Thyroid gland (tissue), 4 donors: ENCODE measurements at regions not wholly inside any gene's neighbourhood (a gene's known extent, or its start where the extent isn't known, plus 50 kb on each side); places are given as distances from the start of the nearest gene placed in this dataset.
"Not testable (repeated sequence)": the region's sequence is repeated elsewhere in the genome, so short reads cannot be mapped to it uniquely, and the experiment has no call there.

Experiments
- DNase-seq, 2 donors: peaks; one replicate each; pipeline ENCODE4 v3.0.0-alpha.2; 2019
- H3K27ac ChIP-seq, 3 donors: fragments of 200-600 bp; sonication (generic); 1 replicate in 2 of 3; 2 replicates in 1 of 3; pipeline ENCODE4 v1.5.1; 2016 to 2019; ENCODE audit warnings: mild to moderate bottlenecking in 1 of 3, moderate library complexity in 1 of 3
- H3K27me3 ChIP-seq: fragments of 200-600 bp; sonication (generic); one replicate; pipeline ENCODE4 v1.5.1; 2019
- H3K36me3 ChIP-seq, 2 donors: fragments of 200-600 bp; sonication (generic); one replicate each; pipeline ENCODE4 v1.5.1; 2016 to 2019
- H3K4me1 ChIP-seq, 2 donors: fragments of 200-600 bp; sonication (generic); one replicate each; pipeline ENCODE4 v1.5.1; 2017 to 2019
- H3K4me3 ChIP-seq, 3 donors: fragments of 200-600 bp; sonication (generic); replicated peaks in 1 of 3; 1 replicate in 2 of 3; 2 replicates in 1 of 3; pipeline ENCODE4 v1.5.1; 2016; ENCODE audit warnings: mild to moderate bottlenecking in 1 of 3
- H3K9me3 ChIP-seq: fragments of 200-600 bp; sonication (generic); one replicate; pipeline ENCODE4 v1.5.1; 2017
- WGBS, 2 donors: methylation state at CpG; one replicate each; pipeline ENCODE4 v1.1.5; 2017; 5-methylcytosine and 5-hydroxymethylcytosine counted together
- intact Hi-C: fragments of 100-400 bp; cut with DNase I; formaldehyde crosslinking; loops from one replicate; pipeline ENCODE4 v1.15.1; 2023

GRCh38 chr1:143799568-143800187 lies 172.1 kb downstream of the FAM72C start:
- no CpG with 5 or more reads among the region's 22 CpGs for WGBS, 2 donors
- H3K27me3 ChIP-seq, H3K9me3 ChIP-seq, intact Hi-C loops, H3K27ac ChIP-seq, H3K36me3 ChIP-seq, H3K4me3 ChIP-seq, DNase-seq, H3K4me1 ChIP-seq: not testable (repeated sequence)

GRCh38 chr1:143796369-143796768 lies 175.4 kb downstream of the FAM72C start:
- DNase-seq, H3K36me3 ChIP-seq, H3K27ac ChIP-seq, H3K9me3 ChIP-seq, H3K4me1 ChIP-seq, intact Hi-C loops, H3K27me3 ChIP-seq, H3K4me3 ChIP-seq: not testable (repeated sequence)
- WGBS, 2 donors = no CpG with 5 or more reads among the region's 3 CpGs

- intact Hi-C loops, H3K9me3 ChIP-seq, H3K27ac ChIP-seq, DNase-seq, H3K4me3 ChIP-seq, H3K36me3 ChIP-seq, H3K4me1 ChIP-seq, H3K27me3 ChIP-seq: not testable (repeated sequence)
- WGBS, 2 donors = no CpG with 5 or more reads among the region's 57 CpGs
These were observed 179.5 kb downstream of the FAM72C start for GRCh38 chr1:143792047-143792937.

- DNase-seq, H3K9me3 ChIP-seq, H3K36me3 ChIP-seq, intact Hi-C loops, H3K4me3 ChIP-seq, H3K4me1 ChIP-seq, H3K27ac ChIP-seq, H3K27me3 ChIP-seq: not testable (repeated sequence)
- WGBS, 2 donors = no CpG with 5 or more reads among the region's 3 CpGs
These were observed 185.4 kb downstream of the FAM72C start for GRCh38 chr1:143786381-143786780.

- H3K9me3 ChIP-seq, H3K4me3 ChIP-seq, intact Hi-C loops, DNase-seq, H3K27ac ChIP-seq, H3K27me3 ChIP-seq, H3K4me1 ChIP-seq, H3K36me3 ChIP-seq: not testable (repeated sequence)
- WGBS, 2 donors = no CpG with 5 or more reads among the region's 7 CpGs
These were observed 185.9 kb downstream of the FAM72C start for GRCh38 chr1:143785883-143786282.

GRCh38 chr1:143784239-143784882 lies 187.4 kb downstream of the FAM72C start:
- H3K4me3 ChIP-seq, H3K27ac ChIP-seq, H3K36me3 ChIP-seq, H3K27me3 ChIP-seq, intact Hi-C loops, H3K9me3 ChIP-seq, H3K4me1 ChIP-seq, DNase-seq: not testable (repeated sequence)
- WGBS, 2 donors = no CpG with 5 or more reads among the region's 11 CpGs

GRCh38 chr1:143778178-143778577 lies 193.6 kb downstream of the FAM72C start:
- H3K27ac ChIP-seq, intact Hi-C loops, H3K4me1 ChIP-seq, H3K36me3 ChIP-seq, H3K4me3 ChIP-seq, DNase-seq, H3K9me3 ChIP-seq, H3K27me3 ChIP-seq: not testable (repeated sequence)
- no CpG with 5 or more reads among the region's 1 CpG for WGBS, 2 donors

- H3K36me3 ChIP-seq, DNase-seq, H3K27ac ChIP-seq, H3K27me3 ChIP-seq, H3K9me3 ChIP-seq, intact Hi-C loops, H3K4me3 ChIP-seq, H3K4me1 ChIP-seq: not testable (repeated sequence)
- 59 to 65% methylated on average over 2 of the region's 2 CpGs for WGBS, 2 donors
These were observed 207.0 kb downstream of the FAM72C start for GRCh38 chr1:143764831-143765230.

- H3K36me3 ChIP-seq, H3K27me3 ChIP-seq, H3K4me1 ChIP-seq, DNase-seq, H3K4me3 ChIP-seq, intact Hi-C loops, H3K27ac ChIP-seq, H3K9me3 ChIP-seq: not testable (repeated sequence)
- WGBS, 2 donors = 74 to 75% methylated on average over 4 to 7 of the region's 7 CpGs
These were observed 211.4 kb downstream of the FAM72C start for GRCh38 chr1:143760366-143760765.

GRCh38 chr1:143755961-143756360 lies 215.8 kb downstream of the FAM72C start:
- intact Hi-C loops, H3K27ac ChIP-seq, H3K27me3 ChIP-seq, H3K4me1 ChIP-seq, H3K36me3 ChIP-seq, H3K4me3 ChIP-seq, H3K9me3 ChIP-seq: not testable (repeated sequence)
- DNase-seq = peak in 1 of 2 donors; percentile 1
- 35 to 45% methylated on average over 3 of the region's 3 CpGs for WGBS, 2 donors
